SH-SY5Y (cell line): ENCODE measurements at regions not wholly inside any gene's neighbourhood (a gene's known extent, or its start where the extent isn't known, plus 50 kb on each side); places are given as distances from the start of the nearest gene placed in this dataset.

Source experiments
- GATA2 ChIP-seq: IDR thresholded peaks from 2 replicates; pipeline ENCODE4 v1.6.1; 2011; ENCODE audit warnings: mild to moderate bottlenecking, low read depth, low read length
- GATA3 ChIP-seq: IDR thresholded peaks from 2 replicates; pipeline ENCODE4 v1.6.1; 2011; ENCODE audit warnings: low read depth, mild to moderate bottlenecking, low read length, moderate library complexity

DNA sequence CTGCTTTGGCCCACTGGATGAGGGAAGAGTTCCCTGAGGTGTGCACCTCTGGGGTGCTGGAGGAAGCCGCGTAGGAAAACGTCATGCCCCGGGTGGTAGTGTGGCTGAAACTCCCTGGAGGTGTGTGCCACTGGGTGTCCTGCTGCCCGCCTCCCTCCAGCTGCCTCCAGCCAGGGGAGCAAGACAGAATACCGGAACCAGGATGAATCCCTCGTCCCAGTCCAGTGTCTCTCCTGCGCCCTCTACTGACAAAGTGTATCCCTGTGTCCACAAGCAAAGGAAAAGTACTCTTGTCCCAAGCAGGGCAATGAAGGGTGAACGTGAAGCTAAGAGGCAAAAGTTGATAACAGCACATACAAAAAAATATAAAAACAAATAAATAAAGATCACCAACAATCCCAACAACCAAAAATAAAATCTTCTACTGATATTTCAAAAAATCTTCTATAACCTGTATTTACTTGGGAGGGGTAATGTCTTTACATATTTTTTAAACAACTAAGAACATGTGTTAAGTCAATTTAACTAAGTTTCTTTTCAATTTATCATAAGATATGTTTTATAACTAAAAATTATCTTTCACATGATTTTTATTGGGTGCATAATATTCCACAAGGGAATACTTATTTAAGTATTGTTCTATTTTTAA lies 437.6 kb downstream of the MAFB start:
- no peak for TF ChIP-seq GATA3
- no peak for TF ChIP-seq GATA2
